B cell (primary cell): ENCODE measurements at regions not wholly inside any gene's neighbourhood (a gene's known extent, or its start where the extent isn't known, plus 50 kb on each side); places are given as distances from the start of the nearest gene placed in this dataset.

ENCODE experiments used
- ATAC-seq: fragments of 200-7000 bp; cut with Tn5 transposase; one replicate; pipeline ENCODE4 v1.10.0; 2021; ENCODE audit warnings: low read depth, mild to moderate bottlenecking, moderate number of reproducible peaks, moderate library complexity
- CTCF ChIA-PET: fragments of 350-600 bp; sonication (Branson Sonifier 250); formaldehyde crosslinking; loops from one replicate; lab custom pipeline; 2021; ENCODE audit warnings: antibody characterized with exemption, inconsistent platforms; lab: Charles Lee
- POLR2A ChIA-PET: fragments of 350-600 bp; sonication (Branson Sonifier 250); formaldehyde crosslinking; loops from one replicate; lab custom pipeline; 2021; ENCODE audit warnings: antibody characterized with exemption; lab: Charles Lee
- DNase-seq: peaks from one replicate; pipeline ENCODE4 v3.0.0; 2013
- H2AFZ ChIP-seq: 2 replicates; pipeline ENCODE4 v1.6.1; 2012; ENCODE audit warnings: mild to moderate bottlenecking, low read depth, low read length; ENCODE audit not compliant: insufficient read depth, poor library complexity, severe bottlenecking
- H3K27ac ChIP-seq, 2 donors: 1 replicate in 1 of 2; 2 replicates in 1 of 2; pipeline ENCODE4 v1.5.1; 2012 to 2013; ENCODE audit warnings: low read length in 2 of 2, mild to moderate bottlenecking in 2 of 2, moderate library complexity in 1 of 2
- H3K27me3 ChIP-seq, 4 experiments: fragments of 200-600 bp in 1 of 4; sonication (generic) in 1 of 4; replicated peaks in 1 of 4; 1 replicate in 2 of 4; 2 replicates in 2 of 4; pipeline versions ENCODE4 v1.6.1 to v1.7.0; 2013 to 2016; ENCODE audit warnings: low read length in 3 of 4, mild to moderate bottlenecking in 2 of 4, mixed read lengths in 1 of 4, moderate library complexity in 1 of 4; ENCODE audit not compliant: insufficient read depth in 4 of 4, control insufficient read depth in 3 of 4; ENCODE audit errors: control extremely low read depth in 1 of 4
- H3K36me3 ChIP-seq, 2 experiments: replicated peaks in 1 of 2; 1 replicate in 1 of 2; 2 replicates in 1 of 2; pipeline versions ENCODE4 v1.6.1 to v1.7.1; 2013; ENCODE audit warnings: low read length in 1 of 2; ENCODE audit not compliant: insufficient read depth in 2 of 2, control insufficient read depth in 1 of 2; ENCODE audit errors: control extremely low read depth in 1 of 2, extremely low read depth in 1 of 2
- H3K4me1 ChIP-seq, 2 donors: fragments of 200-600 bp in 1 of 2; sonication (generic) in 1 of 2; 1 replicate in 1 of 2; 2 replicates in 1 of 2; pipeline versions ENCODE4 v1.5.1 to v1.6.1; 2013 to 2017; ENCODE audit warnings: low read length in 2 of 2; ENCODE audit not compliant: control insufficient read depth in 2 of 2, insufficient read depth in 2 of 2
- H3K4me2 ChIP-seq: replicated peaks from 2 replicates; pipeline ENCODE3; 2012; ENCODE audit warnings: mild to moderate bottlenecking, low read depth, low read length; ENCODE audit not compliant: poor library complexity, severe bottlenecking
- H3K4me3 ChIP-seq, 5 experiments: fragments of 200-600 bp in 1 of 5; sonication (generic) in 1 of 5; 1 replicate in 3 of 5; 2 replicates in 2 of 5; pipeline versions ENCODE4 v1.5.1 to v1.7.0; 2011 to 2016; ENCODE audit warnings: low read length in 4 of 5, mild to moderate bottlenecking in 4 of 5, low read depth in 2 of 5, control low read depth in 1 of 5, moderate library complexity in 1 of 5; ENCODE audit not compliant: insufficient read depth in 1 of 5; ENCODE audit errors: control extremely low read depth in 1 of 5, extremely low read depth in 1 of 5
- H3K79me2 ChIP-seq: fragments of 200-600 bp; sonication (generic); one replicate; pipeline ENCODE4 v1.6.0; 2016; ENCODE audit warnings: low read length; ENCODE audit not compliant: control insufficient read depth, insufficient read depth
- H3K9ac ChIP-seq: fragments of 200-600 bp; sonication (generic); 2 replicates; pipeline ENCODE4 v1.6.1; 2017; ENCODE audit warnings: mild to moderate bottlenecking, low read length, moderate library complexity
- H3K9me3 ChIP-seq, 3 donors: one replicate each; pipeline versions ENCODE4 v1.6.1 to v1.7.1; 2013; ENCODE audit warnings: low read length in 2 of 3; ENCODE audit not compliant: control insufficient read depth in 2 of 3, insufficient read depth in 1 of 3; ENCODE audit errors: control extremely low read depth in 1 of 3
- H4K20me1 ChIP-seq: 2 replicates; pipeline ENCODE4 v1.6.0; 2012; ENCODE audit warnings: mild to moderate bottlenecking, low read length; ENCODE audit not compliant: insufficient read depth, control insufficient read depth, poor library complexity, severe bottlenecking
- H3K27ac Mint-ChIP-seq: one replicate; pipeline ENCODE4 v1.8.0; 2021; ENCODE audit warnings: mixed read lengths
- H3K27me3 Mint-ChIP-seq: one replicate; pipeline ENCODE4 v1.8.0; 2021; ENCODE audit warnings: mixed read lengths
- H3K4me1 Mint-ChIP-seq: one replicate; pipeline ENCODE4 v1.8.0; 2021; ENCODE audit warnings: mixed read lengths
- H3K4me3 Mint-ChIP-seq: one replicate; pipeline ENCODE4 v1.8.0; 2021; ENCODE audit warnings: mixed read lengths
- H3K9me3 Mint-ChIP-seq: one replicate; pipeline ENCODE4 v1.8.0; 2022; ENCODE audit warnings: mixed read lengths; ENCODE audit not compliant: insufficient read depth
- EZH2 ChIP-seq: IDR thresholded peaks from 2 replicates; pipeline ENCODE4 v1.6.1; 2012; ENCODE audit warnings: borderline replicate concordance, low read depth, mild to moderate bottlenecking, moderate library complexity, low read length; ENCODE audit not compliant: insufficient read depth, poor library complexity, severe bottlenecking
- WGBS: methylation state at CpG from one replicate; pipeline ENCODE4 v1.1.5; 2013; ENCODE audit warnings: missing lambda C conversion rate; ENCODE audit not compliant: insufficient coverage; 5-methylcytosine and 5-hydroxymethylcytosine counted together
- intact Hi-C: fragments of 100-400 bp; cut with micrococcal nuclease; formaldehyde crosslinking; loops from one replicate; pipeline ENCODE4 v1.10.0; 2022
- TF ChIP-seq, protein P1 (sequence below): fragments of 200-600 bp; IDR thresholded peaks from one replicate; pipeline ENCODE4 v1.8.0; 2022; ENCODE audit warnings: antibody characterized with exemption, mild to moderate bottlenecking

GRCh38 chr6:84554074-84554473 lies 210.3 kb downstream of the TBX18 start:
- H3K4me3 ChIP-seq = no peak overlapping the region
- DNase-seq (no peak), ATAC-seq (no peak)
- Mint-ChIP-seq H3K27ac (no peak overlapping the region), H3K27me3 (no peaks in the 10 kb centered on the region), H3K4me3 (no peak overlapping the region), H3K4me1 (no peaks in the 10 kb centered on the region), H3K9me3 (no peaks in the 10 kb centered on the region)
- H3K79me2 ChIP-seq = no peaks in the 10 kb centered on the region
- no peaks in the 10 kb centered on the region for H3K4me1 ChIP-seq
- H4K20me1 ChIP-seq = no peaks in the 10 kb centered on the region
- no peak overlapping the region for H3K4me2 ChIP-seq
- peaks cover 0 to 7% (median 0%) of the 10 kb centered on the region in 3 donors for H3K9me3 ChIP-seq
- H3K27ac ChIP-seq = no peak overlapping the region
- no peaks in the 10 kb centered on the region for H3K27me3 ChIP-seq
- no peak overlapping the region for H3K9ac ChIP-seq
- ChIA-PET POLR2A (no interaction called here), CTCF (no interaction called here)
- H2AFZ ChIP-seq = no peak overlapping the region
- H3K36me3 ChIP-seq = no peaks in the 10 kb centered on the region
- intact Hi-C loops = no loop called here
- TF ChIP-seq EZH2 = no peak
- TF ChIP-seq, protein P1, sequence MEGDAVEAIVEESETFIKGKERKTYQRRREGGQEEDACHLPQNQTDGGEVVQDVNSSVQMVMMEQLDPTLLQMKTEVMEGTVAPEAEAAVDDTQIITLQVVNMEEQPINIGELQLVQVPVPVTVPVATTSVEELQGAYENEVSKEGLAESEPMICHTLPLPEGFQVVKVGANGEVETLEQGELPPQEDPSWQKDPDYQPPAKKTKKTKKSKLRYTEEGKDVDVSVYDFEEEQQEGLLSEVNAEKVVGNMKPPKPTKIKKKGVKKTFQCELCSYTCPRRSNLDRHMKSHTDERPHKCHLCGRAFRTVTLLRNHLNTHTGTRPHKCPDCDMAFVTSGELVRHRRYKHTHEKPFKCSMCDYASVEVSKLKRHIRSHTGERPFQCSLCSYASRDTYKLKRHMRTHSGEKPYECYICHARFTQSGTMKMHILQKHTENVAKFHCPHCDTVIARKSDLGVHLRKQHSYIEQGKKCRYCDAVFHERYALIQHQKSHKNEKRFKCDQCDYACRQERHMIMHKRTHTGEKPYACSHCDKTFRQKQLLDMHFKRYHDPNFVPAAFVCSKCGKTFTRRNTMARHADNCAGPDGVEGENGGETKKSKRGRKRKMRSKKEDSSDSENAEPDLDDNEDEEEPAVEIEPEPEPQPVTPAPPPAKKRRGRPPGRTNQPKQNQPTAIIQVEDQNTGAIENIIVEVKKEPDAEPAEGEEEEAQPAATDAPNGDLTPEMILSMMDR = no peak

DNA sequence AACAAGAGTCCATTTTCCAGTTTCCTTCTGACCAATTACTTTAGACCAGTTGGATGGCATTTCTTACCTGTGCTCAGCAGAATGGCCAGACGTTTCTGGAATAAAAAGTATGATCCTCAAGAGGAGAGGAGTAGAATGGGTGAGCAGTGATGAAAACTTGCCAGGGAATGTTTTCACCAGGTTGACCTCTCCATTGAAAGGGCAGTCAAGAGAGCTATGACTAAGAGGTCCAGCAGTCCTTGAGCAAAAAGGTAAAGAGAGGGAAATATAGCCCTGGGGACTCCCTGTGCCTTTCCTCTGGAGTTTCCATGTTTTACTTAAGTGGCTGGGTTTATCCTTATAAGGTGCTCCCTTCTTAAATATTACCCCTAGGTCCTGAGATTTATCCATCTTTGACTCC lies 210.9 kb downstream of the TBX18 start:
- no peak overlapping the region for H3K27ac ChIP-seq
- H4K20me1 ChIP-seq = no peaks in the 10 kb centered on the region
- ChIA-PET CTCF (no interaction called here), POLR2A (no interaction called here)
- no peaks in the 10 kb centered on the region for H3K27me3 ChIP-seq
- H3K27me3 Mint-ChIP-seq = no peaks in the 10 kb centered on the region
- H3K4me2 ChIP-seq = no peak overlapping the region
- ATAC-seq (no peak), DNase-seq (no peak)
- H3K79me2 ChIP-seq = no peaks in the 10 kb centered on the region
- no peak overlapping the region for H2AFZ ChIP-seq
- H3K4me3 Mint-ChIP-seq = no peak overlapping the region
- H3K9me3 ChIP-seq = peaks cover 0 to 7% (median 0%) of the 10 kb centered on the region in 3 donors
- intact Hi-C loops = no loop called here
- no peak overlapping the region for H3K4me3 ChIP-seq
- H3K36me3 ChIP-seq = no peaks in the 10 kb centered on the region
- 50% methylated on average over 1 of the region's 1 CpG for WGBS
- no peak overlapping the region for H3K27ac Mint-ChIP-seq
- H3K9me3 Mint-ChIP-seq = no peaks in the 10 kb centered on the region
- H3K9ac ChIP-seq = no peak overlapping the region
- H3K4me1 Mint-ChIP-seq = no peaks in the 10 kb centered on the region
- no peaks in the 10 kb centered on the region for H3K4me1 ChIP-seq
- no peak for TF ChIP-seq EZH2
- TF ChIP-seq, protein P1 = no peak
